HG02759 (cell line): ENCODE measurements at regions not wholly inside any gene's neighbourhood (a gene's known extent, or its start where the extent isn't known, plus 50 kb on each side); places are given as distances from the start of the nearest gene placed in this dataset.

Source experiments
- ATAC-seq: cut with Tn5 transposase; IDR thresholded peaks from one replicate; pipeline ENCODE4 v1.9.1; 2021; ENCODE audit warnings: mild to moderate bottlenecking, moderate library complexity; ENCODE audit not compliant: unreplicated experiment

GRCh38 chr22:18731075-18731666 is 119.5 kb upstream of the RIMBP3 start:
- no peak for ATAC-seq

GRCh38 chr22:18730410-18730809 is 118.7 kb upstream of the RIMBP3 start:
- ATAC-seq = peak; percentile 100
